Small intestine (tissue), 7 donors: ENCODE measurements at regions not wholly inside any gene's neighbourhood (a gene's known extent, or its start where the extent isn't known, plus 50 kb on each side); places are given as distances from the start of the nearest gene placed in this dataset.
"Not testable (repeated sequence)": the region's sequence is repeated elsewhere in the genome, so short reads cannot be mapped to it uniquely, and the experiment has no call there.

ENCODE experiments used
- DNase-seq, 2 donors: peaks; one replicate each; pipeline versions ENCODE4 v3.0.0 to v3.0.0-alpha.2; 2013
- FAIRE-seq: peaks from 2 replicates; lab custom pipeline; 2012; peaks lifted over from hg19 to GRCh38; lab: Jason Lieb, UNC
- H3K27ac ChIP-seq, 3 donors: one replicate each; pipeline ENCODE4 v1.5.1; 2013; ENCODE audit warnings: low read length in 2 of 3, mild to moderate bottlenecking in 2 of 3, control low read depth in 1 of 3, inconsistent platforms in 1 of 3, low read depth in 1 of 3, moderate library complexity in 1 of 3
- H3K27me3 ChIP-seq, 3 donors: one replicate each; pipeline ENCODE4 v1.6.1; 2013; ENCODE audit warnings: low read length in 3 of 3, inconsistent platforms in 1 of 3; ENCODE audit not compliant: control insufficient read depth in 3 of 3, insufficient read depth in 3 of 3
- H3K36me3 ChIP-seq, 3 donors: one replicate each; pipeline ENCODE4 v1.6.1; 2013; ENCODE audit warnings: low read length in 3 of 3, inconsistent platforms in 1 of 3, low read depth in 1 of 3, mild to moderate bottlenecking in 1 of 3, moderate library complexity in 1 of 3; ENCODE audit not compliant: control insufficient read depth in 3 of 3, insufficient read depth in 2 of 3
- H3K4me1 ChIP-seq, 3 donors: one replicate each; pipeline ENCODE4 v1.6.1; 2013; ENCODE audit warnings: low read length in 2 of 3, inconsistent platforms in 1 of 3, low read depth in 1 of 3, mild to moderate bottlenecking in 1 of 3, moderate library complexity in 1 of 3; ENCODE audit not compliant: control insufficient read depth in 3 of 3, insufficient read depth in 2 of 3
- H3K4me3 ChIP-seq, 3 donors: one replicate each; pipeline ENCODE4 v1.5.1; 2013; ENCODE audit warnings: low read length in 3 of 3, control low read depth in 1 of 3, inconsistent platforms in 1 of 3, low read depth in 1 of 3, mild to moderate bottlenecking in 1 of 3, moderate library complexity in 1 of 3
- H3K9me3 ChIP-seq, 2 donors: one replicate each; pipeline ENCODE4 v1.6.1; 2013; ENCODE audit warnings: low read depth in 1 of 2, low read length in 1 of 2; ENCODE audit not compliant: control insufficient read depth in 2 of 2, insufficient read depth in 1 of 2
- WGBS, 3 donors: extraction: QIAGEN DNeasy Blood & Tissue Kit; methylation state at CpG; one replicate each; pipeline ENCODE4 v1.1.7; 2013; 5-methylcytosine and 5-hydroxymethylcytosine counted together
- donor health status: healthy with polysubstance abuse.
- donor health status: control.
- donor health status: control.
- donor health status: Bipolar disorder and iron deficiency.
- donor health status: healthy.

DNA sequence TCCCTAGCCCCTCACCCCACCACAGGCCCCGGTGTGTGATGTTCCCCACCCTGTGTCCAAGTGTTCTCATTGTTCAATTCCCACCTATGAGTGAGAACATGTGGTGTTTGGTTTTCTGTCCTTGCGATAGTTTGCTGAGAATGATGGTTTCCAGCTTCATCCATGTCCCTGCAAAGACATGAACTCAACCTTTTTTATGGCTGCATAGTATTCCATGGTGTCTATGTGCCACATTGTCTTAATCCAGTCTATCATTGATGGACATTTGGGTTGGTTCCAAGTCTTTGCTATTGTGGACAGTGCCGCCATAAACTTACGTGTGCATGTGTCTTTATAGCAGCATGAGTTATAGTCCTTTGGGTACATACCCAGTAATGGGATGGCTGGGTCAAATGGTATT lies 232.1 kb downstream of the ASMT start:
- not testable (repeated sequence) for H3K9me3 ChIP-seq, FAIRE-seq, H3K36me3 ChIP-seq, H3K27ac ChIP-seq, H3K4me3 ChIP-seq, H3K27me3 ChIP-seq, DNase-seq, H3K4me1 ChIP-seq
- 88 to 96% (median 94%) methylated on average over 4 of the region's 4 CpGs for WGBS, 3 donors

DNA sequence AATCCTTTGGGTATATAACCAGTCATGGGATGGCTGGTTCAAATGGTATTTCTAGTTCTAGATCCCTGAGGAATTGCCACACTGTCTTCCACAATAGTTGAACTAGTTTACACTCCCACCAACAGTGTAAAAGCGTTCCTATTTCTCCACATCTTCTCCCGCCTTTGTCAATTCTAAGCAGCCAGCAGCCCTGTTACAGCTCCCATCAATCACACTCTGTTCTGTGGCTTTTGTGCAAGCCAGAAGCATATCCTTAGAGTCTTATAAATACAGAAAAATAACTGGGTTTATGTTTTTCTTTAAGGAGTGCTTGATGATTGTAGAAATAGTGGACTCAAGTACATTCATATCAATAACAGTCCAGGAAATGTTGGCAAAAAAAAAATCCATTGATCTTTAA lies 232.9 kb downstream of the ASMT start:
- not testable (repeated sequence) for H3K4me1 ChIP-seq, H3K36me3 ChIP-seq, H3K27ac ChIP-seq, FAIRE-seq, DNase-seq, H3K9me3 ChIP-seq, H3K4me3 ChIP-seq, H3K27me3 ChIP-seq
- WGBS, 3 donors = 60 to 93% (median 82%) methylated on average over 2 of the region's 2 CpGs

DNA sequence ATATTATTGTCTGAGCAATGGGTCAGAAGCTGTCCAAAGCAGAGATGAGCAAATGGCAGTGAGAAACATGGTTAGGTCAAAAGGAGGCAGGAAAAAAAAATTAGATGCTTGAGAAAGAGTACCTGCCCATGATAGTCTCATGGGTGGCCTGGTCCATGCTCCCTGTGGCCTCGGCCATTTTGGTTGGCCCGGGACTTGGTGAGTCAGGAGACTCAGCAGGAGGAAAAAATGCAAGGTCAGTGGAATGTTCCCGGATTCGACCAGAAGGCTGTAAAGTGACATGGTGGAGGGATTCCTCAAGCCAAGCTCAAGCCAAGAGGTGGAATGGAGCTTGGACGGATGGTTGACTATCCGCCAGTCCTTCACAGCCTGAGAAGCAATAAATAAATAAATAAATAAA lies 236.7 kb downstream of the ASMT start:
- H3K4me1 ChIP-seq = no peaks in the 10 kb centered on the region
- FAIRE-seq (no peak), DNase-seq (no peak)
- H3K9me3 ChIP-seq = peaks cover 0 to 2% of the 10 kb centered on the region in 2 donors
- no peak overlapping the region for H3K4me3 ChIP-seq
- no peaks in the 10 kb centered on the region for H3K36me3 ChIP-seq
- H3K27ac ChIP-seq = no peak overlapping the region
- H3K27me3 ChIP-seq = no peaks in the 10 kb centered on the region
- WGBS, 3 donors = 89 to 96% (median 94%) methylated on average over 6 of the region's 6 CpGs

DNA sequence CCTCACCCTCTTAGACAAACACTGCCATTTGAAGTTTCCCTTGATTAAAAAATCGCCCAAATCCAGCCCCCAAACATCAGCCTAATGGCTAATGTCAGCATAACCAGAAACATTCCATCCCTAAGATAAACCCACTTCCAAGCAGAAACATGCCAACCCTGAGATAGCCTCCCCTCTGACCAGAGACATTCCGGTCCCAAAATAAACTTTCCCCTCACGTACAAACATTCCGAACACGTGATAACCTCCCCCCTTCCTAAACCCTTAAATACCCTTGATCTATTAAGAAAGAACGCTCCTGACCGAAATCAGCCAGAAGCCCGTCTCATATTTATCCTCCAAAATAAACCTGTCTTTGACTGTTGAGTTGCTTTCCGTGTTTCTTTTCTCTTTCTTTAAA lies 237.2 kb downstream of the ASMT start:
- Histone ChIP-seq H3K27me3 (no peaks in the 10 kb centered on the region), H3K9me3 (peaks cover 0 to 2% of the 10 kb centered on the region in 2 donors), H3K27ac (no peak overlapping the region), H3K4me3 (no peak overlapping the region), H3K4me1 (no peaks in the 10 kb centered on the region), H3K36me3 (no peaks in the 10 kb centered on the region)
- no peak for FAIRE-seq
- WGBS, 3 donors = 77 to 87% (median 84%) methylated on average over 9 of the region's 9 CpGs
- DNase-seq = no peak

DNA sequence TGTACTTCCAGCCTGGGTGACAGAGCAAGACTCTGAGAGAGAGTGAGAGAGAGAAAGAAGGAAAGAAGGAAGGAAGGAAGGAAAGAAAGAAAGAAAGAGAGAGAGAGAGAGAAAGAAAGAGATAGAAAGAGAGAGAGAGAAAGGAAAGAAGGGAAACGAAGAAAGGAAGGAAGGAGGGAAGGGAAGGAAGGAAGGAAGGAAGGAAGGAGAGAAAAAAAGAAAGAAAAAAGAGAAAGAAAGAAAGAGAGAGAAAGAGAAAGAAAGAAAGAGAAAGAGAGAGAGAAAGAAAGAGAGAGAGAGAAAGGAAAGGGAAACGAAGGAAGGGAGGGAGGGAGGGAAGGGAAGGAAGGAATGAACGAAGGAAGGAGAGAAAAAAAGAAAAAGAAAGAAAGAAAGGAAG lies 238.6 kb downstream of the ASMT start:
- FAIRE-seq = no peak
- Histone ChIP-seq H3K36me3 (no peaks in the 10 kb centered on the region), H3K4me3 (no peak overlapping the region), H3K9me3 (peaks cover 0 to 2% of the 10 kb centered on the region in 2 donors), H3K27ac (no peak overlapping the region), H3K27me3 (no peaks in the 10 kb centered on the region), H3K4me1 (no peaks in the 10 kb centered on the region)
- no peak for DNase-seq
- 55 to 70% (median 65%) methylated on average over 3 of the region's 3 CpGs for WGBS, 3 donors

DNA sequence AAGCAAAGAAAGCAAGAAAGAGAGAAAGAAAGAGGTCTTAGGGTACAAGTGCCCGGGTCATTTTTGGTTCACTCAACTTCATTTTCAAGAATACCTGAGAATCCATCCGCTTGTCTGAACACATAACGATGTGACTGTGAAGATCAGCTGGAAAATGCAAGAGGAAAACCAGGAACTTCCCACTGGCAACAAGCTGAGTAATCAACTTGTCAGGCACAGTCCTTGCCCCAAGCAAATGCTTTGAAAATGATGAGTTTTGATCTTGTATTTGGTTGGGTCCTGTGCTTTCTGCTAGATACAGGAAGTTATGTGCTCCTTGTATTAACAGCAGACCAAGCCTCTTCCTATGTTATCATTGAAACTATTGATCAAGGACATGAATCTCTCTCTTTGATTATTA lies 239.1 kb downstream of the ASMT start:
- Histone ChIP-seq H3K27ac (no peak overlapping the region), H3K27me3 (no peaks in the 10 kb centered on the region), H3K4me3 (no peak overlapping the region), H3K9me3 (peaks cover 0 to 2% of the 10 kb centered on the region in 2 donors), H3K36me3 (no peaks in the 10 kb centered on the region), H3K4me1 (no peaks in the 10 kb centered on the region)
- no peak for FAIRE-seq
- 84 to 91% (median 88%) methylated on average over 3 of the region's 3 CpGs for WGBS, 3 donors
- DNase-seq = no peak

GRCh38 chrX:1854861-1855260 lies 240.0 kb downstream of the ASMT start:
- not testable (repeated sequence) for DNase-seq, H3K36me3 ChIP-seq, H3K27ac ChIP-seq, H3K4me3 ChIP-seq, FAIRE-seq, H3K4me1 ChIP-seq, H3K27me3 ChIP-seq, H3K9me3 ChIP-seq
- WGBS, 3 donors = 90 to 93% (median 91%) methylated on average over 10 of the region's 10 CpGs

DNA sequence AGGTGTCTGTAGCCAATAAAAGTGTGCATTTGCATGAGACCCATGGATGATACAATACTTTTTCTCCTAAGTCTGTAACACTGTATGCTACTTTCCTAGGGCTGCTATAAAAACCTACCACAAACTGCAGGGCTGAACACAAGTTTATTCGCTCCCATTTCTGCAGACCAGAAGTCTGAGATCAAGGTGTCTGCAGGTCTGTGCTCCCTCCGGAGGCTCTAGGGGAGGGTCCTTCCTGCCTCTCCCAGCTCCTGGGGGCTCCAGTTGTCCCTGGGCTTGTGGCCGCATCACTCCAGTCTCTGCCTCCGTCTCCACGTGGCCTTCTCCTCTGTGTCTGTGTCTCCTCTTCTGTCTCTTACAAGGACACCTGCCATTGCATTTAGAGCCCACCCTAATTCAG lies 244.4 kb downstream of the ASMT start:
- not testable (repeated sequence) for H3K4me1 ChIP-seq, H3K4me3 ChIP-seq, H3K9me3 ChIP-seq, H3K27ac ChIP-seq, H3K27me3 ChIP-seq, DNase-seq, H3K36me3 ChIP-seq, FAIRE-seq
- 85 to 93% (median 87%) methylated on average over 5 of the region's 5 CpGs for WGBS, 3 donors

- H3K4me3 ChIP-seq = no peak overlapping the region
- no peak overlapping the region for H3K27ac ChIP-seq
- FAIRE-seq (no peak), DNase-seq (no peak)
- H3K27me3 ChIP-seq = no peaks in the 10 kb centered on the region
- H3K36me3 ChIP-seq = no peaks in the 10 kb centered on the region
- 75 to 85% (median 83%) methylated on average over 18 of the region's 18 CpGs for WGBS, 3 donors
- no peaks in the 10 kb centered on the region for H3K4me1 ChIP-seq
- no peaks in the 10 kb centered on the region for H3K9me3 ChIP-seq
These were observed 246.2 kb downstream of the ASMT start for GRCh38 chrX:1860936-1861594.
